Bronchial epithelial cell (primary cell): ENCODE measurements at regions not wholly inside any gene's neighbourhood (a gene's known extent, or its start where the extent isn't known, plus 50 kb on each side); places are given as distances from the start of the nearest gene placed in this dataset.

Experiments
- DNase-seq: peaks from one replicate; pipeline ENCODE4 v3.0.0-alpha.2; 2010; ENCODE audit warnings: low read depth
- FAIRE-seq: peaks from 2 replicates; lab custom pipeline; 2011; peaks lifted over from hg19 to GRCh38; lab: Jason Lieb, UNC
- H3K27me3 ChIP-seq: 2 replicates; pipeline ENCODE4 v1.5.1; 2011; ENCODE audit warnings: low read length; ENCODE audit not compliant: control insufficient read depth, insufficient read depth
- H3K36me3 ChIP-seq: 2 replicates; pipeline ENCODE4 v1.5.1; 2011; ENCODE audit warnings: low read length; ENCODE audit not compliant: control insufficient read depth, insufficient read depth
- H3K4me3 ChIP-seq: 2 replicates; pipeline ENCODE4 v1.5.1; 2011; ENCODE audit warnings: mild to moderate bottlenecking, low read depth, low read length, control low read depth
- CTCF ChIP-seq: IDR thresholded peaks from 2 replicates; pipeline ENCODE4 v1.5.1; 2011; ENCODE audit warnings: mild to moderate bottlenecking, moderate library complexity, low read length, control low read depth, inconsistent platforms; ENCODE audit not compliant: insufficient read depth, severe bottlenecking

GRCh38 chr1:87495147-87495546 lies 166.5 kb downstream of the LMO4 start:
- FAIRE-seq, result no peak
- TF ChIP-seq CTCF, result no peak
- Histone ChIP-seq H3K27me3 (no peaks in the 10 kb centered on the region), H3K4me3 (no peak overlapping the region), H3K36me3 (no peaks in the 10 kb centered on the region)
- no peak for DNase-seq

- H3K36me3 ChIP-seq, result no peaks in the 10 kb centered on the region
- no peak overlapping the region for H3K4me3 ChIP-seq
- no peak for FAIRE-seq
- DNase-seq, result no peak
- TF ChIP-seq CTCF, result no peak
- H3K27me3 ChIP-seq, result no peaks in the 10 kb centered on the region
These were observed 167.2 kb downstream of the LMO4 start for GRCh38 chr1:87495870-87496269.

GRCh38 chr1:87497380-87498203 lies 168.9 kb downstream of the LMO4 start:
- FAIRE-seq (no peak), DNase-seq (no peak)
- TF ChIP-seq CTCF, result no peak
- H3K36me3 ChIP-seq, result no peaks in the 10 kb centered on the region
- H3K27me3 ChIP-seq, result no peaks in the 10 kb centered on the region
- no peak overlapping the region for H3K4me3 ChIP-seq

GRCh38 chr1:87501738-87502137 lies 173.1 kb downstream of the LMO4 start:
- DNase-seq, result no peak
- no peak for FAIRE-seq

GRCh38 chr1:87505391-87505983 lies 176.8 kb downstream of the LMO4 start:
- peak; percentile 15 for DNase-seq
- no peaks in the 10 kb centered on the region for H3K36me3 ChIP-seq
- no peaks in the 10 kb centered on the region for H3K27me3 ChIP-seq
- FAIRE-seq, result no peak
- TF ChIP-seq CTCF, result no peak
- no peak overlapping the region for H3K4me3 ChIP-seq

More at GRCh38 chr1:87501738-87502137, 173.1 kb downstream of the LMO4 start:
- no peak for TF ChIP-seq CTCF
- H3K36me3 ChIP-seq, result no peaks in the 10 kb centered on the region
- no peaks in the 10 kb centered on the region for H3K27me3 ChIP-seq
- H3K4me3 ChIP-seq, result no peak overlapping the region
